Fibroblast of skin of left quadriceps (primary cell): ENCODE measurements at regions not wholly inside any gene's neighbourhood (a gene's known extent, or its start where the extent isn't known, plus 50 kb on each side); places are given as distances from the start of the nearest gene placed in this dataset.
"Not testable (repeated sequence)": the region's sequence is repeated elsewhere in the genome, so short reads cannot be mapped to it uniquely, and the experiment has no call there.

ENCODE experiments used
- DNase-seq, 2 experiments: peaks; one replicate each; pipeline ENCODE4 v3.0.0-alpha.2; 2013; ENCODE audit warnings: low read depth in 2 of 2

- DNase-seq, result peak; percentile 55 to 61
Observed at GRCh38 chr6:55957961-55958422, 82.6 kb upstream of the BMP5 start.

- DNase-seq, result no peak
Observed at GRCh38 chr6:55955684-55956083, 80.3 kb upstream of the BMP5 start.

- no peak for DNase-seq
Observed at GRCh38 chr6:55954436-55954835, 79.0 kb upstream of the BMP5 start.

GRCh38 chr6:55953335-55953734, 77.9 kb upstream of the BMP5 start:
- DNase-seq, result peak; percentile 22 to 23

- DNase-seq, result no peak
Observed at GRCh38 chr6:55950071-55950814, 74.9 kb upstream of the BMP5 start.

- no peak for DNase-seq
Observed at GRCh38 chr6:55943329-55943728, 67.9 kb upstream of the BMP5 start.

- DNase-seq, result no peak
Observed at GRCh38 chr6:55941702-55942101, 66.3 kb upstream of the BMP5 start.

GRCh38 chr6:55937951-55938690, 62.7 kb upstream of the BMP5 start:
- DNase-seq, result no peak

- no peak for DNase-seq
Observed at GRCh38 chr6:55937261-55937947, 62.0 kb upstream of the BMP5 start.

- DNase-seq, result no peak
Observed at GRCh38 chr6:55931101-55931500, 55.7 kb upstream of the BMP5 start.

GRCh38 chr6:55927713-55928112, 52.3 kb upstream of the BMP5 start:
- DNase-seq, result not testable (repeated sequence)

- no peak for DNase-seq
Observed at GRCh38 chr6:55925292-55925691, 49.9 kb upstream of the BMP5 start.
